BE2C (cell line): ENCODE measurements at regions not wholly inside any gene's neighbourhood (a gene's known extent, or its start where the extent isn't known, plus 50 kb on each side); places are given as distances from the start of the nearest gene placed in this dataset.
A peak's percentile ranks its signal among the peaks of the same experiment; 100 is the strongest.

Source experiments
- DNase-seq: peaks from one replicate; pipeline ENCODE4 v3.0.0-alpha.2; 2020
- H3K27me3 ChIP-seq: fragments of 250-450 bp; sonication (Bioruptor Pico); 2 replicates; pipeline ENCODE4 v1.5.1; 2020; ENCODE audit warnings: mild to moderate bottlenecking
- H3K36me3 ChIP-seq: fragments of 250-450 bp; sonication (Bioruptor Pico); 2 replicates; pipeline ENCODE4 v1.5.1; 2020; ENCODE audit warnings: mild to moderate bottlenecking
- H3K4me1 ChIP-seq: fragments of 250-450 bp; sonication (Bioruptor Pico); 2 replicates; pipeline ENCODE4 v1.5.1; 2020
- H3K4me3 ChIP-seq: 2 replicates; pipeline ENCODE4 v1.5.1; 2011; ENCODE audit warnings: low read depth, low read length
- H3K9me3 ChIP-seq: fragments of 250-450 bp; sonication (Bioruptor Pico); 2 replicates; pipeline ENCODE4 v1.5.1; 2020
- TF ChIP-seq, protein P1 (sequence below): IDR thresholded peaks from 2 replicates; pipeline ENCODE4 v1.5.1; 2012; ENCODE audit warnings: mild to moderate bottlenecking, low read depth, low read length

DNA sequence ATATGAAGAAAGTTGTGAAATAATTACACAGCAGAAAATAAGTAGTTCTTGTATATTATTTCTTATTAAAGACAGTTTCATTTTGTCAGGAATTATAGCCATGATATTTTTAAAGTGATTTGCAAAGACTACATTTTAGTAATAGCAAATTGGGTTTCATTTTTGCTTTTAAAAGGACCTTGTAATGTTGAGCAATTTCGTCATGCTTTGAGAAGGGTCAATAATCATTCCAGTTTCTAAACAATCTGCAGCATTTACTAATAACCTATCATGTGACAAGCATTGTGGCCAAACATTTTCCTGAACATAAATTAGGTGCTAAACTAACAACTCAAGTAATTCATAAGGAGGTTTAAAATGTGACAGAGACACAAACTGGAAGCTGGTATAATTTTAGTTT is 214.4 kb upstream of the CBLB start:
- Histone ChIP-seq H3K4me1 (no peaks in the 10 kb centered on the region; the same call in 1 of the 2 replicates), H3K27me3 (no peaks in the 10 kb centered on the region), H3K36me3 (no peaks in the 10 kb centered on the region), H3K9me3 (no peaks in the 10 kb centered on the region), H3K4me3 (no peak overlapping the region)
- TF ChIP-seq, protein P1, sequence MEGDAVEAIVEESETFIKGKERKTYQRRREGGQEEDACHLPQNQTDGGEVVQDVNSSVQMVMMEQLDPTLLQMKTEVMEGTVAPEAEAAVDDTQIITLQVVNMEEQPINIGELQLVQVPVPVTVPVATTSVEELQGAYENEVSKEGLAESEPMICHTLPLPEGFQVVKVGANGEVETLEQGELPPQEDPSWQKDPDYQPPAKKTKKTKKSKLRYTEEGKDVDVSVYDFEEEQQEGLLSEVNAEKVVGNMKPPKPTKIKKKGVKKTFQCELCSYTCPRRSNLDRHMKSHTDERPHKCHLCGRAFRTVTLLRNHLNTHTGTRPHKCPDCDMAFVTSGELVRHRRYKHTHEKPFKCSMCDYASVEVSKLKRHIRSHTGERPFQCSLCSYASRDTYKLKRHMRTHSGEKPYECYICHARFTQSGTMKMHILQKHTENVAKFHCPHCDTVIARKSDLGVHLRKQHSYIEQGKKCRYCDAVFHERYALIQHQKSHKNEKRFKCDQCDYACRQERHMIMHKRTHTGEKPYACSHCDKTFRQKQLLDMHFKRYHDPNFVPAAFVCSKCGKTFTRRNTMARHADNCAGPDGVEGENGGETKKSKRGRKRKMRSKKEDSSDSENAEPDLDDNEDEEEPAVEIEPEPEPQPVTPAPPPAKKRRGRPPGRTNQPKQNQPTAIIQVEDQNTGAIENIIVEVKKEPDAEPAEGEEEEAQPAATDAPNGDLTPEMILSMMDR: no peak
- no peak for DNase-seq

DNA sequence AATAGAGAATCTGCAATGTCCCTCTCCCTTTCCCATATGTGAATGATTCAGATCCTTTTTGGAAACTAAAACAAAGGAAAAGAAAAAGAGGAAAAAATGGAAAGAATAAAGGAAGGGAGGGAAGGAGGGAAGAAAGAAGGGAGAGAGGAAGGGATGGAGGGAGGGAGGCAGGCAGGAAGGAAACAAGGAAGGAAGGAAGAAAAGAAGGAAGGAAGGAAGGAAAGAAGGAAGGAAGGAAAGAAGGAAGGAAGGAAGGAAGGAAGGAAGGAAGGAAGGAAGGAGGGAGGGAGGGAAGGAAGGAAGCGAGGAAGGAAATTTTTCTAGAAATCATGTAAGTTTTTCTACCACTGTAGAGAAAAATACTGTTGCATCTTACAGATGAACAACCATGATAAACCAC is 215.0 kb upstream of the CBLB start:
- TF ChIP-seq, protein P1: no peak
- H3K4me1 ChIP-seq: no peaks in the 10 kb centered on the region; the same call in 1 of the 2 replicates
- no peaks in the 10 kb centered on the region for H3K36me3 ChIP-seq
- H3K9me3 ChIP-seq: no peaks in the 10 kb centered on the region
- no peak overlapping the region for H3K4me3 ChIP-seq
- DNase-seq: no peak
- no peaks in the 10 kb centered on the region for H3K27me3 ChIP-seq

DNA sequence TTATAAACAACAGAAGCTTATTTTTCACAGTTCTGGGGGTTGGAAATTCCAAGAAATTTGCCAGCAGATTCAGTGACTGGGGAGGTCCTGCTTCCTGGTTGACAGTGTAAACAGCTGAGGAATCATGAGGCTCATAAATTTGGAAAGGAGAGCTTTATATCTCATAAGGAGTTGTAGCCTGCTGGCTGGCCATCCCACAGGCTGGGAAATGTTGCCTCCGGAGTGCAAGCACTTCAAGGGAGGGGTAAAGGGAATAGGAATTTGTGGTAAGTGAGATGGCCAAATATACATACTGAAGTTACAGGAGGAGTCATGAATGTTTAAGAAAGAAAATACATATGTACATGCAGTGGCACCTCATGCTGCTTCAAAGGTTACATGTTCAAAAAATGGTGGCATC is 217.2 kb upstream of the CBLB start:
- Histone ChIP-seq H3K36me3 (no peaks in the 10 kb centered on the region), H3K4me1 (no peaks in the 10 kb centered on the region; the same call in 1 of the 2 replicates), H3K9me3 (no peaks in the 10 kb centered on the region), H3K4me3 (no peak overlapping the region), H3K27me3 (no peaks in the 10 kb centered on the region)
- TF ChIP-seq, protein P1: no peak
- DNase-seq: no peak

DNA sequence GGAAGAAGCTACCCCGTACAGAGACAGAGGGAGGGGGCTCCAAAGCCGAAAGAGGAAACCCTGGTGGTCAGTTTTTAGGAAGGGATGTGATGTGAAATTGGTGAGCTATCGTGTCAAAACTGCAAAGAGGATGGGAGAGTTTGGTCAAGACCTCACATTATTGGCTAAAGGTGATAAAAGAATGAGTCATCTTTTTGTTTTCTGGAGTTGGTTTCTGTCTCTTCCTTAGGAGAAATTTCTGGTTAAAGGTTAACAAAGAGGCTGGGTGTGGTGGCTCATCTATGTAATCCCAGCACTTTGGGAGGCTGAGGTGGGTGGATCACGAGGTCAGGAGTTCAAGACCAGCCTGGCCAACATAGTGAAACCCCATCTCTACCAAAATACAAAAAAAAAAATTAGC is 217.8 kb upstream of the CBLB start:
- DNase-seq: no peak

DNA sequence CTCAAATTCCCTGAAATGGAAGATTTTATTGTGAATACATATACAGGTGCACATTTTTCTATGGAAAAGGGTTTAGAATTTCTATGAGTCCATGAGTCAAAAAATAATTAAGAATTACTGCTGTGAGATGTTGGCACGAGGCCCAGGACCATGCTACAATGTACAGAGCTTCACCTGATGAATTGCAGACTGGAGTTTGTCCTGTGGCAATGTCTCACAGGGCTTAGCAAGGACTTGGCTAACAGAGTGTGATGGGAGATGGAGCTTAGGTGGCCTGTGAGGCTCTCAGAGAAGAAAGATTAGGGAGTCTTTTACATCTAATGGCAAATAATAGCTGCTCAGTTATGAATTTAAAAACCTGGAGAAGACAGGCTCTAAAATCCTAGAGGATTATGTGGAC is 219.5 kb upstream of the CBLB start:
- no peaks in the 10 kb centered on the region for H3K9me3 ChIP-seq
- TF ChIP-seq, protein P1: no peak
- H3K36me3 ChIP-seq: no peaks in the 10 kb centered on the region
- H3K4me1 ChIP-seq: no peaks in the 10 kb centered on the region
- DNase-seq: peak; percentile 35
- H3K4me3 ChIP-seq: no peak overlapping the region
- no peaks in the 10 kb centered on the region for H3K27me3 ChIP-seq

More for the DNA sequence above, 217.8 kb upstream of the CBLB start:
- Histone ChIP-seq H3K27me3 (no peaks in the 10 kb centered on the region), H3K4me1 (no peaks in the 10 kb centered on the region), H3K4me3 (no peak overlapping the region), H3K9me3 (no peaks in the 10 kb centered on the region), H3K36me3 (no peaks in the 10 kb centered on the region)
- TF ChIP-seq, protein P1: no peak

DNA sequence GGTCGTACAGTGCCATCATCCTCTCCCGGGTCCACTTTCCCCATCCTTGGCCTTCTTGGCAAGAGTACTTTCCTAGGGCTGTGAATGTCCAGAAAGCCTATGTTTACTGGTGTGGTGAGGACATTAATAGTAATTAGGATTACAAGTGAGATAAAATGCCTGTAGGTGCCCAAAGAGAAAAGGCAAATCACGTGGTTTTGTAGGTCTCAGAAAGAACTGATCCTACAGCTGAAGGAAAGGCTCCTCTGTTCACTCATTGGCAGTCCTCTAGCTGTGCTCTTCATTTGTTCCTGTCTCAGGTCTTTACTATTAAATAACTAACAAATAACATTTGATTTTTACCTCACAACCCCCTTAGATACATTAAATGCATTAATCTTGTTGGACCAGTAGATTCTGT is 220.1 kb upstream of the CBLB start:
- Histone ChIP-seq H3K4me1 (no peaks in the 10 kb centered on the region), H3K4me3 (no peak overlapping the region)

More for the DNA sequence above, 220.1 kb upstream of the CBLB start:
- Histone ChIP-seq H3K36me3 (no peaks in the 10 kb centered on the region), H3K9me3 (no peaks in the 10 kb centered on the region), H3K27me3 (no peaks in the 10 kb centered on the region)
- DNase-seq: no peak
- TF ChIP-seq, protein P1: no peak
